B cell (primary cell): ENCODE measurements at regions not wholly inside any gene's neighbourhood (a gene's known extent, or its start where the extent isn't known, plus 50 kb on each side); places are given as distances from the start of the nearest gene placed in this dataset.

Experiments
- CTCF ChIP-seq: fragments of 200-600 bp; IDR thresholded peaks from one replicate; pipeline ENCODE4 v1.8.0; 2022; ENCODE audit warnings: antibody characterized with exemption, mild to moderate bottlenecking
- EZH2 ChIP-seq: IDR thresholded peaks from 2 replicates; pipeline ENCODE4 v1.6.1; 2012; ENCODE audit warnings: borderline replicate concordance, low read depth, mild to moderate bottlenecking, moderate library complexity, low read length; ENCODE audit not compliant: insufficient read depth, poor library complexity, severe bottlenecking

- TF ChIP-seq CTCF: no peak
- TF ChIP-seq EZH2: no peak
Observed at GRCh38 chr3:78112291-78113010, 1072.6 kb downstream of the ROBO2 start.
